Esophagus squamous epithelium (tissue), 5 donors: ENCODE measurements at regions not wholly inside any gene's neighbourhood (a gene's known extent, or its start where the extent isn't known, plus 50 kb on each side); places are given as distances from the start of the nearest gene placed in this dataset.

Experiments
- DNase-seq: peaks from one replicate; lab custom pipeline; 2025; lab: John Stamatoyannopoulos, UW
- H3K27ac ChIP-seq, 4 donors: fragments of 200-600 bp; sonication (generic); one replicate each; pipeline ENCODE4 v1.5.1; 2016 to 2019; ENCODE audit warnings: mild to moderate bottlenecking in 1 of 4
- H3K27me3 ChIP-seq, 4 donors: fragments of 200-600 bp; sonication (generic); 1 replicate in 3 of 4; 2 replicates in 1 of 4; pipeline versions ENCODE4 v1.5.1 to v1.6.0; 2017 to 2021; ENCODE audit warnings: antibody characterized with exemption in 1 of 4
- H3K36me3 ChIP-seq, 3 donors: fragments of 200-600 bp; sonication (generic); one replicate each; pipeline ENCODE4 v1.5.1; 2016 to 2019
- H3K4me1 ChIP-seq, 3 donors: fragments of 200-600 bp; sonication (generic); one replicate each; pipeline ENCODE4 v1.5.1; 2017 to 2019
- H3K4me3 ChIP-seq, 4 donors: fragments of 200-600 bp; sonication (generic); 1 replicate in 3 of 4; 2 replicates in 1 of 4; pipeline ENCODE4 v1.5.1; 2016 to 2019; ENCODE audit warnings: mild to moderate bottlenecking in 2 of 4, moderate library complexity in 1 of 4
- H3K9me3 ChIP-seq, 3 donors: fragments of 200-600 bp; sonication (generic); one replicate each; pipeline ENCODE4 v1.5.1; 2016 to 2019
- POLR2A ChIP-seq, 4 donors: fragments of 450-650 bp; IDR thresholded peaks; one replicate each; pipeline ENCODE4 v1.6.1; 2017; ENCODE audit warnings: antibody characterized with exemption in 4 of 4, mild to moderate bottlenecking in 4 of 4, moderate library complexity in 3 of 4
- WGBS, 2 donors: methylation state at CpG; one replicate each; pipeline ENCODE4 v1.1.5; 2018; 5-methylcytosine and 5-hydroxymethylcytosine counted together
- intact Hi-C: fragments of 100-400 bp; cut with DNase I; formaldehyde crosslinking; loops from one replicate; pipeline ENCODE4 v1.15.0; 2022
- TF ChIP-seq, protein P1 (sequence below), 6 experiments: fragments of 450-650 bp in 4 of 6; fragments of 200-600 bp in 2 of 6; sonication (generic) in 2 of 6; IDR thresholded peaks; one replicate each; pipeline ENCODE4 v1.5.1; 2016 to 2019; ENCODE audit warnings: antibody characterized with exemption in 6 of 6, mild to moderate bottlenecking in 4 of 6, moderate library complexity in 4 of 6
- donor health status: DM: yes; HTN: yes; CAD: no.

DNA sequence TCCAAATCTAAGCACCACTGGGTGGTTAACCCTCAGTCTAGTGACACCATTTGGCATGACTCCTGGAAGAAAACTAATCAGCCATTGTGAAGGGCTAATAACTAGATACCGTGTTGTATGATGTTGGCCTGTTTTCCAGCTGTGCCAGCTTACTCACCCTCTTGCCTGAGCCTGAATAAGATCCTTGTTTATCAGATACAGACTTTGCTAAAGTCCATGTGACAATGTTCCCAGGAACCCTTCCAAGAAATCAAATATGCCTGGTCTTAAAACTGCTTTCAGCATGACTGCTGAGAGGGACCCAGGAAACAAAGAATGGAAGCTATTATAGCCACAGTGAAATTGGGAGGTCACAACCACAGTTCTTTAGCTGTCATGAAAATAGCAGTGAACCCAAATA lies 640.8 kb upstream of the INTU start:
- TF ChIP-seq POLR2A (IDR thresholded peaks at IDR 0.05): no peak
- no peaks in the 10 kb centered on the region for H3K27me3 ChIP-seq
- no peak overlapping the region for H3K4me3 ChIP-seq
- 30% methylated on average over 1 of the region's 1 CpG for WGBS, 2 donors
- no peaks in the 10 kb centered on the region for H3K9me3 ChIP-seq
- no peak overlapping the region for H3K27ac ChIP-seq
- no peak for DNase-seq
- intact Hi-C loops: no loop called here
- no peaks in the 10 kb centered on the region for H3K36me3 ChIP-seq
- H3K4me1 ChIP-seq: no peaks in the 10 kb centered on the region

DNA sequence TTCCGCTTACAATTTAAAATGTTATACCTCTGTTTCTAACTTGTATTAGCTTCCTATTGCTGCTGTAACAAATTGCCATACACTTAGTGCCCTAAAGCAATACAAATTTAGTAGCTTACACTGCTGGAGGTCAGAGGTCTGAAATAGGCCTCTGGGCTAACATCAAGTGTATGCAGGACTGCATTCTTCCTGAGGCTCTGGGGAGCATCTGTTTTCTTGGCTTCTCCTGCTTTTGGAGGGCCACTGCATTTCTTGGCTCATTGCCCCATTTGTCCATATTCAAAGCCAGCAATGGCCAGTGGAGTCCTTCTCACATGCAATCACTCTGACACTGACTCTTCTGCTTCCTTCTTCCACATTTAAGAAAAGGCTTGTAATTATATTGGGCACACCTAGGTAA lies 639.8 kb upstream of the INTU start:
- no peaks in the 10 kb centered on the region for H3K36me3 ChIP-seq
- no peaks in the 10 kb centered on the region for H3K27me3 ChIP-seq
- no peaks in the 10 kb centered on the region for H3K4me1 ChIP-seq
- H3K9me3 ChIP-seq: no peaks in the 10 kb centered on the region
- intact Hi-C loops: no loop called here
- no peak for DNase-seq
- no peak for TF ChIP-seq POLR2A (IDR thresholded peaks at IDR 0.05)
- TF ChIP-seq, protein P1, sequence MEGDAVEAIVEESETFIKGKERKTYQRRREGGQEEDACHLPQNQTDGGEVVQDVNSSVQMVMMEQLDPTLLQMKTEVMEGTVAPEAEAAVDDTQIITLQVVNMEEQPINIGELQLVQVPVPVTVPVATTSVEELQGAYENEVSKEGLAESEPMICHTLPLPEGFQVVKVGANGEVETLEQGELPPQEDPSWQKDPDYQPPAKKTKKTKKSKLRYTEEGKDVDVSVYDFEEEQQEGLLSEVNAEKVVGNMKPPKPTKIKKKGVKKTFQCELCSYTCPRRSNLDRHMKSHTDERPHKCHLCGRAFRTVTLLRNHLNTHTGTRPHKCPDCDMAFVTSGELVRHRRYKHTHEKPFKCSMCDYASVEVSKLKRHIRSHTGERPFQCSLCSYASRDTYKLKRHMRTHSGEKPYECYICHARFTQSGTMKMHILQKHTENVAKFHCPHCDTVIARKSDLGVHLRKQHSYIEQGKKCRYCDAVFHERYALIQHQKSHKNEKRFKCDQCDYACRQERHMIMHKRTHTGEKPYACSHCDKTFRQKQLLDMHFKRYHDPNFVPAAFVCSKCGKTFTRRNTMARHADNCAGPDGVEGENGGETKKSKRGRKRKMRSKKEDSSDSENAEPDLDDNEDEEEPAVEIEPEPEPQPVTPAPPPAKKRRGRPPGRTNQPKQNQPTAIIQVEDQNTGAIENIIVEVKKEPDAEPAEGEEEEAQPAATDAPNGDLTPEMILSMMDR (IDR thresholded peaks at IDR 0.05): no peak
- 84 to 95% methylated on average over 1 of the region's 1 CpG for WGBS, 2 donors
- no peak overlapping the region for H3K4me3 ChIP-seq
- no peak overlapping the region for H3K27ac ChIP-seq

DNA sequence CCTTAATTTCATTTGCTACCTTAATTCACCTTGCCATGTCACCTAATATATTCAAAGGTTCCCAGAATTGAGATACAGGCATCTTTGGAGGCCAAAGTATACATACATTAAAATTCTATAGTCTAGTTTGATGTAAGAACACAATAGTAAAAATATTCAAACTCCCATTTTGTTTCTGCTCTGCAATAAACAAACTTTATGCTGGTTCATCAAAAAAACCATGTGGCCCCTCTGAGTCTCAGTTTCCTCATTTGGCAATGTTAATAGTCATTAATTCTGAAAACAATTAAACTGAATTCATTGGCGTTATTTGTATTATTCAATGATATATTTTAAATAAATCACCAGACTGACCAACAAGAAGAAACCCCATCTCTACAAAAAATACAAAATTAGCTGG lies 639.4 kb upstream of the INTU start:
- WGBS, 2 donors: 60 to 82% methylated on average over 1 of the region's 1 CpG
- intact Hi-C loops: no loop called here
- no peak for DNase-seq
- H3K36me3 ChIP-seq: no peaks in the 10 kb centered on the region
- H3K27me3 ChIP-seq: no peaks in the 10 kb centered on the region
- TF ChIP-seq POLR2A (IDR thresholded peaks at IDR 0.05): no peak
- TF ChIP-seq, protein P1 (IDR thresholded peaks at IDR 0.05): no peak
- no peak overlapping the region for H3K27ac ChIP-seq
- H3K4me1 ChIP-seq: no peaks in the 10 kb centered on the region
- H3K4me3 ChIP-seq: no peak overlapping the region
- no peaks in the 10 kb centered on the region for H3K9me3 ChIP-seq

- DNase-seq: no peak
- Histone ChIP-seq H3K9me3 (no peaks in the 10 kb centered on the region), H3K27me3 (no peaks in the 10 kb centered on the region), H3K36me3 (no peaks in the 10 kb centered on the region), H3K4me1 (no peaks in the 10 kb centered on the region), H3K27ac (no peak overlapping the region), H3K4me3 (no peak overlapping the region)
- no peak for TF ChIP-seq POLR2A (IDR thresholded peaks at IDR 0.05)
- TF ChIP-seq, protein P1 (IDR thresholded peaks at IDR 0.05): no peak
- intact Hi-C loops: no loop called here
Observed at GRCh38 chr4:126995235-126995634, 637.5 kb upstream of the INTU start.

- Histone ChIP-seq H3K4me3 (no peak overlapping the region), H3K4me1 (no peaks in the 10 kb centered on the region), H3K27me3 (no peaks in the 10 kb centered on the region), H3K9me3 (no peaks in the 10 kb centered on the region), H3K36me3 (no peaks in the 10 kb centered on the region), H3K27ac (no peak overlapping the region)
- DNase-seq: no peak
- TF ChIP-seq, protein P1 (IDR thresholded peaks at IDR 0.05): no peak
- TF ChIP-seq POLR2A (IDR thresholded peaks at IDR 0.05): no peak
- intact Hi-C loops: no loop called here
- 52 to 69% methylated on average over 1 of the region's 1 CpG for WGBS, 2 donors
Observed at GRCh38 chr4:127000110-127000509, 632.6 kb upstream of the INTU start.

DNA sequence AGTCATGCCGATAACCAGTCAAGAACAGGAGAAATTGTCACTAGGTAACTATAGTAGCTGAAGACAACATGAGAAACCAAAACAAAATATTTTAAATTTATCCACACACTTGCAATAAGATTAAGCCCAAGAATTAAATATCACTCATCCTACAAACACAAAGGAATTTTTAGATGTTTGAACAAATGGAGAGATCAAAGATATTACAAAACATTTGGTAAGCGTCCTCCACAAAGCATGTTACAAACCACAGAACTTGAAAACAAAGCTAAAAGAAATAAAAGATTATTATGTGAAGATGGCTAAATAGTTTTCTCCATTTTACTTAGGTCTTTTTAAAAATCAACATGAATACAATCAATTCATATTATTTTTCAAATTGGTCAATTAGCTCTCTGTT lies 631.9 kb upstream of the INTU start:
- Histone ChIP-seq H3K4me3 (no peak overlapping the region), H3K27me3 (no peaks in the 10 kb centered on the region), H3K36me3 (no peaks in the 10 kb centered on the region), H3K9me3 (no peaks in the 10 kb centered on the region), H3K27ac (no peak overlapping the region), H3K4me1 (no peaks in the 10 kb centered on the region)
- WGBS, 2 donors: 65 to 73% methylated on average over 2 of the region's 2 CpGs
- no peak for DNase-seq
- TF ChIP-seq, protein P1 (IDR thresholded peaks at IDR 0.05): no peak
- TF ChIP-seq POLR2A (IDR thresholded peaks at IDR 0.05): no peak
- intact Hi-C loops: no loop called here
